ENCODE measurements at regions not wholly inside any gene's neighbourhood (a gene's known extent, or its start where the extent isn't known, plus 50 kb on each side); places are given as distances from the start of the nearest gene placed in this dataset.

DNA sequence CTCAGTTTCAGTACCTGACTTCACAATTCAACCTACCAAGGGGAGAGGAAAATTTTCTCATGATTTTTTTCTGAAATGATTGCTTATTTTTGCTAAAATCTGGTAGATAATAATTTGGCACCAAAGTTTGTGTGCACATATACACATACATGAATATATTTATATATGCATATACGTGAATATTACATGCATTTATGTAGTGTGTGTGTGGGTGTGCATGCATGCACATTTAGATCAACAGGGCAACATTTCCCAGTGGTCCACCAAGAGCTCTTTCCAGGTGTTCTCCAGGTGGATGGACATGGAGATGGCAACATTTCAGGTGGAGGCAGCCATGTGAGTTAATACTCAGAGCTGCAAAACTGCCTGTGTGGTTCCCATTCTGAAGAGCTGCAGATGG is 320.9 kb downstream of the SAMD5 start:
- DNase-seq = no peak
- no peak for ATAC-seq
- Mint-ChIP-seq H3K9me3 (no peaks in the 10 kb centered on the region), H3K4me1 (no peaks in the 10 kb centered on the region), H3K4me3 (no peak overlapping the region), H3K27me3 (no peaks in the 10 kb centered on the region), H3K27ac (no peak overlapping the region)

DNA sequence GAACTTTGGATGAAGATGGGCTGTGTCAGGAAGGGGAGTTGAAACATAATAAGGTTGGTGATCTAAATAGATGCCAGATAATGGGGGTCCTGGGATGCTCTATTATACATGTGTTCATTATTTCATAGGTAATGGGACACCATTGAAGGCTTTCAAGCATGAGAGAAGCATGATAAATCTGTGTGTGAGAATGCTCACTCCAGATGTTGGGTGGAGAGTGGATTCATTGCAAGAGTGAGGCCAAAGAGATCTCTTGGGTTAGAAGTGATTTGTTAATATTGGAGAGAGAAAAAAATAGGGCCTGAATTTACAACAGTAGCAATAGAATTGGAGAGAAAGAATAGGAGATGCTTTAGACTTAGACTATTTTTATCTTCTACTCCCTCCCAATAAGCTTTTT is 321.3 kb downstream of the SAMD5 start:
- H3K4me1 Mint-ChIP-seq = no peaks in the 10 kb centered on the region
- H3K27ac Mint-ChIP-seq = no peak overlapping the region
- DNase-seq (no peak), ATAC-seq (no peak)
- no peak overlapping the region for H3K4me3 Mint-ChIP-seq
- H3K27me3 Mint-ChIP-seq = no peaks in the 10 kb centered on the region
- no peaks in the 10 kb centered on the region for H3K9me3 Mint-ChIP-seq

DNA sequence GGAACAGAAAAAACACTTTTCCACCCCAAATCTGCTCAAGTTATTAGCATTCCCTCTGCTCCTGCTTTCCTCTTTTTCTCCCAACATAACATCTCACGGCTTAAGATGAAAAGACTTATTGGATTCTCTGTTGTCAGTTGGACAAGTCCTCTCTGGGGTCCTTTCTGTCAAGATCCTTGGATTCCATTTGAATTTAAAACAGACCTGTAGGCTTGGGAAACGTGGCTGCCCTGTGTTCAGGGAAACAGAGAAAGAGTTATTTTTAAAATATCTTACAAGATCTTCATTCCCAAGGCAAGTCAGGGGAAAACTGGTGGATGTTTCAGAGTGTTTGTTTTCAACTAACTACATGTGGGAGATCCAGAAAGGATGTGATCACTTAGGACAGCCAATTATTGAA is 322.9 kb downstream of the SAMD5 start:
- peaks cover 8% of the 10 kb centered on the region for H3K27me3 Mint-ChIP-seq
- ATAC-seq = no peak
- H3K4me3 Mint-ChIP-seq = no peak overlapping the region
- H3K4me1 Mint-ChIP-seq = no peaks in the 10 kb centered on the region
- no peak for DNase-seq
- H3K27ac Mint-ChIP-seq = no peak overlapping the region
- peaks cover 0 to 8% of the 10 kb centered on the region in 2 donors for H3K9me3 Mint-ChIP-seq

DNA sequence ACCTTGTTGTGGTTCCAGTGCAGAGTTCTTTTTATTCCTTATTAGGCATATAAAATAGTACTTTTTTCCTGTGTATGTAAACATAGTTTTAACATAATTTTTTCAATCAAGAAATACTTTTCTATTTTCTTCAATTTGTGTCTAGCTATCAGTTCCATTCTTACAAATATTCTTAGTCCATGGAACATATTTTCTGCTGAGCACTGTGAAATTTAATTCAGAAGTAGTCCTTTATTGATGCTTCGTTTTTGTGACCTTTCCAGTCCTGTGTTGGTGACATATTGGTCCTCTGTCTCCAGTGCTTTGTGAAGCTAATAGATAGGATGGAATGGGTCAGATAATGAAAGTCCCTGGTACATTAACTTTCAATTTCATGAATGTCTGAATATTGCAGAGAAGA is 325.1 kb downstream of the SAMD5 start:
- no peak overlapping the region for H3K27ac Mint-ChIP-seq

DNA sequence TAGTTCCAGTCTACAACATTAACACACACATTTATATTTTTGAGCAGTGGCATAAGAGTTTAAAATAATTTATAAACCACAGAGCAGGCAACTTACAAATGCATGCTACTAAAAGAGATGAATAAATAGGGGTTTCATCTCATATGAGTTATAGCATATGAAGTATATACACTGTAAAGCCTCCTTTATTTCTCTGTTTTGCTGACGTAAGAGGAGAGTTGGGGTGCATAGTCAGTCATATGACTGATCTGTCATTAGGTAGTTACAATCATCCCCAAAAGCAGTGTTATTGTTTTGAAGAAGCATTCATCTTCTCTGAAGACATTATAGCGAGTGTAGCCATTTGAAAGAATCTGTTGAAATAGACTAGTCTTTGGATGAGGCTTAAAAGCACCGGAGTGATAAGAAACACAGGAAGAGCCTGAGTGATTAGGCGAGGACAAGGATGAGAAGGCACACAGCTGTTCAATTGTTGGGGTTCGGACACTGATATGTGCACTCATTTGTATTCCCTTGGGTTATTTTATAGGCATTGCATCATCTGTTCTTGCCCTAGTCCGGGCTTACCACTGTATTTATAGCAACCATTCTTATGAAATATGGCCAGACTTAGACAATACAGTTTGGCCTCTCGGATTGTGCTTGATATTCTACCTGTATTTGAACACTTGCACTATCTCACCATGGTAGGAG is 325.7 kb downstream of the SAMD5 start:
- DNase-seq (no peak), ATAC-seq (no peak)
- peaks cover 8% of the 10 kb centered on the region for H3K27me3 Mint-ChIP-seq

More for the DNA sequence above, 325.1 kb downstream of the SAMD5 start:
- Mint-ChIP-seq H3K4me1 (no peaks in the 10 kb centered on the region), H3K27me3 (peaks cover 8% of the 10 kb centered on the region), H3K9me3 (peaks cover 0 to 8% of the 10 kb centered on the region in 2 donors), H3K4me3 (no peak overlapping the region)
- ATAC-seq (no peak), DNase-seq (no peak)

DNA sequence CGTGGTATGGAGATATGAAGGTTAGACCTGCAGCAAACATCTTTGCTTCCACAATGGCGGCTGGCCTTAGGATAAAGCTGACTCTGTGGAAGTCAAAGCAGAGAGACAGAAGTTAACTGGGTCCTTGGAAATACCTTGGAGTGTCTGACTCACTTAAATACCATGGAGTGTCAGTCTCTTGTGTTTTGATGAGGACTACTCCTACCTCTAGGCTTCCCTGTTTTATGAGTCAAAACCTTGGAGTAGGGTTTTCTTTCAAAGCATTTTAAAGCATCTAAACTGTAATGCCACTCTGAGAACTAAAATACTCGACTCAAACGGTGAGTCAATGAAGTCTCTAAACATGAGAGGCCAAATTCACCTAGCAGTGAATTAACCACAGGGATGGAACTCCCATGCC is 329.1 kb downstream of the SAMD5 start:
- DNase-seq (no peak), ATAC-seq (no peak)
- no peak overlapping the region for H3K4me3 Mint-ChIP-seq
- H3K27me3 Mint-ChIP-seq = peaks cover 8% of the 10 kb centered on the region
- no peaks in the 10 kb centered on the region for H3K4me1 Mint-ChIP-seq
- no peak overlapping the region for H3K27ac Mint-ChIP-seq
- peaks cover 0 to 8% of the 10 kb centered on the region in 2 donors for H3K9me3 Mint-ChIP-seq

More for the DNA sequence above, 325.7 kb downstream of the SAMD5 start:
- Mint-ChIP-seq H3K4me1 (no peaks in the 10 kb centered on the region), H3K9me3 (peaks cover 0 to 8% of the 10 kb centered on the region in 2 donors), H3K27ac (no peak overlapping the region), H3K4me3 (no peak overlapping the region)

DNA sequence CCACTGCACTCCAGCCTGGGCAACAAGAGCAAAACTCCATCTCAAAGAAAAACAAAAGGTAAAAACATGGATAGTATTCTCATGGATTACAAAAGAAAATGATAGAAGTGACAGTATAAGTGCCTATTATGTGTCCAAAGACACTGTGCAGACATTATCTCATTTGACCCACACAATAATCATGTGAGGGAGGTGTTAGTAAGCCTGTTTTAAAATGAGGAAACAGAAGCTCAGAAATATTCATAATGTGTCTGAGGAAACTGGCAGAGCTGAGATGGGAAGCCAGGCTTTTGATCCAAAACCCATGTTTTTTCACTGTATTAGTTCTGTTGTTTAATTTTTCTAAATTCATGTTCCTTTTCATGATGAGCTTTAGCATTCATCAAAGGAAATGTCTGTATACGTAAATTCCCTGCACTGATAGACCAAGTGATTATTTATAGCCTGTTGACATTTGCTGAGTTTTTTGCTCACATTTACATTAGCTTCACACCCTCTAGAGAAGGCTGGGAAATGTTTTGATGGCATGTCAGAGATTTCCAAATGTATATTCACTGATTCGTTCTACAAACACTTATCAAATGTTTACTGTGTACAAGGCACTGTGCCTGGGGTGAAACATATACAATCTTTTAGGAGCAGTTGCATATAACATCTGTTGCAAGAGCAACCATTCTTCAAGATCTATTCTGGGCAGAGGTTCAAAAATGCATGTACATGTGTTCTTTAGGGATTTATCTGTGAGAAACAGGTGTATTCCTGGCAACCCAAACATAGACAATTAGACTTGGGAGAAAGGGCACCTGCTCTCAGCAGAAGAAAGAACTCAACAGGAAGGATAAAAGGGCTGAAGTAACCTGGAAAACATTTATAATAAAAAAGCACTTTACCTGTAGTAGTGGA is 331.5 kb downstream of the SAMD5 start:
- Mint-ChIP-seq H3K4me1 (no peaks in the 10 kb centered on the region), H3K27me3 (peaks cover 8% of the 10 kb centered on the region), H3K9me3 (peaks cover 0 to 15% of the 10 kb centered on the region in 2 donors), H3K4me3 (no peak overlapping the region), H3K27ac (no peak overlapping the region)
- no peak for ATAC-seq
- DNase-seq = no peak

DNA sequence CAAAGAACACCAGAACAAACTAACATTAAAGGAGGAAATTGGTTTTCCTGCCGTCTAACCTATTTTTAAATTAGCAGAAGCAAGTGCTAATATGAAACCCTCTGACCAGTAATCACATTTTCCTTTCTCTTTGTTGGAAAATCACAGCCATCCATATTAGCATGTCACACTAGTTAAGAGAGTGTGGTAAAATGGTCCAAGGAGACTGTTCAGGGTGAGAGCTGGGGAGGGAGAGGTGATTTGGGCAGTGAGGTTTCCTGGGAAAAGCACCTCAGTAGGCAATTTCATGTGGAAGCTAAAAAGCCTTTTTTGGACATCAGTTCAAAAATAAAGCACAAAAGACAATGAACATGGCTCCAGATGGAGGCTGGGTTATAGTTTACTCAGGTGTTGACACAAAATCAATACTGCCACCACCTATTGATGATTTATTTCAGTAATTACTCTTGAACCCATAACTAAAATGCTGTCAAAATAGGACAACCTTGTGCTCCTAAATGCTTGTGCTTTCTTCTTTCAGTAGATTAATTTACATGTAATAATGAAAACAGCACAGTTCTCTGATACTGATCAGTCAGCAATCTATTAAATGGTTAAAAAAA is 333.2 kb downstream of the SAMD5 start:
- no peaks in the 10 kb centered on the region for H3K4me1 Mint-ChIP-seq
- no peaks in the 10 kb centered on the region for H3K27me3 Mint-ChIP-seq
- ATAC-seq (no peak), DNase-seq (no peak)
- H3K27ac Mint-ChIP-seq = no peak overlapping the region
- H3K4me3 Mint-ChIP-seq = no peak overlapping the region
- peaks cover 0 to 7% of the 10 kb centered on the region in 2 donors for H3K9me3 Mint-ChIP-seq

DNA sequence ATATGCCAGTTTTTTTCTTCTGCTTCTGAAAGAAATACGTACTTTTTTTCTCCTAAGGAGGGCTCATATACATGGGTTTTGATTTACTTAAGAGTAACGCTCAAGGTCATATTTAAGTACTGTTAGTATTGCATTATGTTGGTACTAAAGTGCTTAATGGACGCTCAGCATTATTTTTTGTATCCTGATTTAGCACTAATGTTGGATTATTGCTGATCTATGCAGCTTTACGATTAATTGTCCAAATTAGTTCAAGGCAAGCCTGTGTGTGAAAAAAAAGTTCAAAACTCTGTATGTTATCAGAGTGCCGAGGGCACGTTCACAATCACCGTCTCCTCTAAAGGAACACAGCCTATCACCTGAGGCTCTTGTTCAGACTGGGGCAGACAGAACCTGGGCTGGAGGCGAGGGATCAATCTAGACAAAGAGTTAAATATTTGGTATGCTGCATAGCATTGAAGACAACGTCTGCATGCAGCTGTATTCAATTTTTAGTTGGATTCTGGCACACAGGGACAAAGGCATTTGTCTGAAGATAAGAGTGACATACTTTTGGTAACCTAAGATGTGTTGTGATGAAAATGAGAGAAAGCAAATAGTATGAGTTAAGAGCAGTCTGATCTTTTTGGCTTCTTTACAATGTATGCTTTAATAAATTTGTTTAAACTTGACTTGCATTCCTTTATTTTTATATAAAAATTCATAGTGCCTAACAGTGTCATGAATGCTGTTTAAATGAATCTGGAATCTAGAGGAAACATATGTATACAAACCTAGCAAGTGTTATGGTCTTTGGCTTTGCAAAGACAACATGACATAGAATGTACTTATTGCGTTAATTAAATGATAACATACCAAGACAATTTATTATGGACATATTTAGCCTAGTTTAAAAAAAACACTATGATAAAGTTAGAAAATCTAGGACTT is 341.2 kb downstream of the SAMD5 start:
- Mint-ChIP-seq H3K27ac (no peak overlapping the region), H3K27me3 (no peaks in the 10 kb centered on the region), H3K4me1 (no peaks in the 10 kb centered on the region), H3K9me3 (peaks cover 0 to 3% of the 10 kb centered on the region in 2 donors), H3K4me3 (no peak overlapping the region)
- DNase-seq = no peak
- ATAC-seq = no peak

DNA sequence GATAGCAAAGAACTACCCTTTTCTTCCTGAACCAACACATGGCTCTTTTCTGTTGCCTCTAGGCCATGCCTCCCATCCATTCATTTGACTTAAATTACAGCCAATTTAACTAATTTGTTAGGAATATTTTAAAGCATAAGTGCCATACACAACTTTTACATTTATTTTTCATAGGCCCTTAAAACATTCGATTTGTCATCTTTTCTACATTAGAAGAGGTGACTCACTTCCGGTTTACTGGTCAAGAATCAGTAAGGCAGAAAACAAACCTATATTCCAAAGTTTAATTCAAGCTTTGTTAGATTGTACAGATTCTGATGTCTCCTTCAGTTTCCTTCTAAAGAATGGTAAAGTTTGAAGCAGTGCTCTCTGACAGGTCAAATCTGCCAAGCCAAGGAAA is 344.3 kb downstream of the SAMD5 start:
- DNase-seq (no peak), ATAC-seq (no peak)
- H3K4me3 Mint-ChIP-seq = no peak overlapping the region
- H3K9me3 Mint-ChIP-seq = no peaks in the 10 kb centered on the region
- no peak overlapping the region for H3K27ac Mint-ChIP-seq
- H3K27me3 Mint-ChIP-seq = no peaks in the 10 kb centered on the region
- H3K4me1 Mint-ChIP-seq = no peaks in the 10 kb centered on the region

DNA sequence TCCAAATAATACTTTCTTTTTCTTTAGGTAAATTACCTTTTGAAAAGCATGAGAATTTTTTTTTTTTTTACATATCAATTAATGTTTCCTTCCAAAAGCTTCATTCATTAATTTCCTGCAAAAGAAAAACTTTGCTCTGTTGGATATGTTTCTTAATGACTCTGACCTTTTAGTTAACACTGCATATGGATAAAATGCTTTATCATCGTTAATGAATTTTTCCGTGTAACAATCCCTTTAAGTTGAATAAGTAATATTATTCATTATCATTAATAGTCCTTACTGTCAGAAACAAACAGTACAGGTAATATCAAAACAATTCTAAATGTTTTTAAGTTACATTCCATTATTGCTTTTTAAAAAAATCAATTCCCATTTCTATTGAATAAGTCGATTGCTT is 345.1 kb downstream of the SAMD5 start:
- Mint-ChIP-seq H3K9me3 (no peaks in the 10 kb centered on the region), H3K27me3 (no peaks in the 10 kb centered on the region), H3K4me1 (no peaks in the 10 kb centered on the region), H3K4me3 (no peak overlapping the region), H3K27ac (no peak overlapping the region)
- DNase-seq (no peak), ATAC-seq (no peak)

DNA sequence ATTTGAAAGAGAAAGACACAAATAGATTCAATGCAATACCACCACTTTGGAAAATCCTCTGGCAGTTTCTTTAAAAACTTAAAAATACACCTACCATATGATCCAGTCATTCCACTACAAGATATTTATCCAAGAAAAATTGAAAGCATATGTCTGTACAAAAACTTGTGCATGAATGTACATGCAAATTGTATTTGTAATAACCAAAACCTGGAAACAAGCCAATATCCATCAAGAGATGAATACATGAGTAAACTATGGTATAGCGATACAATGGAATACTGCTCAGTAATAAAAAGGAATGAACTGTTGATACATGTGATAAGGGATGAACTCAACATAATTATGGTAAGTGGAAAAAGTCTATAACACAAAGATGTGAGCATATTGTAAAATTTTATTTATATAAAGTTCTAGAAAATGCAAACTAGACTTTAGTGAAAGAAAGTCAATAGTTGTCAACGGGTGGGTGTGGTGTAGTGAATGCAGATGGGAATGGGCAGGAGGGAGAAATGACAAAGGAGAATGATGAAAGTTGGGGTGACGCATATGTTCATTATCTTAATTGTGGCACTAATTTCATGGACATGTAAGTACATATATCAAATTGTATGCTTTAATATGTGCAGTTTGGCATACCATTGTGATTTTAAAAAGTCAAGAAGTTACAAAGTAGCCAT is 347.5 kb downstream of the SAMD5 start:
- no peak overlapping the region for H3K27ac Mint-ChIP-seq
- no peaks in the 10 kb centered on the region for H3K4me1 Mint-ChIP-seq
- ATAC-seq (no peak), DNase-seq (no peak)
- no peaks in the 10 kb centered on the region for H3K9me3 Mint-ChIP-seq
- no peaks in the 10 kb centered on the region for H3K27me3 Mint-ChIP-seq
- no peak overlapping the region for H3K4me3 Mint-ChIP-seq

DNA sequence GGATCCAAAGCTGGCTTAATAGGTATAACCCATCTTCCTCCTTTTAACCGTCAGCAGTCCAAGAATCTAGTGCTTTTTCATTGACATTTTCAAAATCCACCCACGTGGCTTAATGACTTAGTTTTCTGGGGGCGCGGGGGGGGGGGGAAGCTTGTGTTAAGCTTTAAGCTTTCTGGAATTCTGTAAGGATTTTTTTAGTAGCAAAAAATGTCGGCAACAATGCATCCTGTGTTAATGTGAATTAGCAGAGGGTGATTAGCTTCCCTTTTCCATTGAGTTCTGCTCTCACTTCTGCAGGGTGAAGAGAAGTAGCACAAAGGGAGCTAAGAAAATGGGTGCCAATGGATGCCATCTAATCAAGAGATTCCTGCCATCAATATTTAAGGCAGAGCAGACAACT is 348.2 kb downstream of the SAMD5 start:
- H3K27ac Mint-ChIP-seq = no peak overlapping the region
- no peak overlapping the region for H3K4me3 Mint-ChIP-seq
- no peaks in the 10 kb centered on the region for H3K4me1 Mint-ChIP-seq
- ATAC-seq (no peak), DNase-seq (no peak)
- no peaks in the 10 kb centered on the region for H3K27me3 Mint-ChIP-seq
- H3K9me3 Mint-ChIP-seq = no peaks in the 10 kb centered on the region

DNA sequence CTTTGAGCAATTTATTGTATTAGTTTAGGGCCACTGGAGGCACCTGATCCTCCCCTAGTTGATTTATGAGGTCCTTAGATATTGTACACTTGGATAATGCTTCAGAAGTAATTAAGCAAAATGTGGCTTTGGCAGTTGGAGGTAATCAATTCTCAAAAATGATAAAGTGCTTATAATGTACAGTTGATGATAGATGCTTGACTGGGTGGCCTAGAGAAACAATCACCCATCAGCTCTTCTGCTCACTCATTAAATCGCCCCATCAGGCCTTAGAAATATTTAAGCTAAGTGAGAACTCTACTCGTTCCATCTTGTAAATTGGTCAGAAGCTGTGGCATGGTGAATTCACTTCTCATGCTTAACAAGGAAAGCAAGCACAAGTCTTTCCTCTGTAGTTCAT is 349.9 kb downstream of the SAMD5 start:
- Mint-ChIP-seq H3K4me1 (no peaks in the 10 kb centered on the region), H3K9me3 (no peaks in the 10 kb centered on the region), H3K27me3 (no peaks in the 10 kb centered on the region), H3K4me3 (no peak overlapping the region), H3K27ac (no peak overlapping the region)
- ATAC-seq (no peak), DNase-seq (no peak)

DNA sequence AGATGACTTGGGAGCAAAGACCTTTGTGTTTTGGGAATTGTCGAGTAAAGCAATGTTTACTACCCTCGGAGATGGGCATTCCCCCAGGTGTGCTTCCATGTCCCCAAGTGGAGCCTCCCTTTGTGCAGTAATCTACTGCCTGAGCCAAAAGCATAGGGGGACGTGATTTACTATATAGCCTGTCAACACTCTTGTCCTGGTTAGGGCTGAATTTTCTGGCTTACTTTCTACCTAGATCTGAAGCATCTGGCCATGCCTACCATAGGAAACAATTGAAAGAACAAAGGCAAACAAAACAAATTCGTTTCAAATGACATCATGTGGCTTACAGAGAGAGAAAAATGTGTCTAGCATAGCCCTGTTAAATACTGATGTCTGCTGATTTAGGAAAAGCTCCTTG is 350.6 kb downstream of the SAMD5 start:
- H3K4me3 Mint-ChIP-seq = no peak overlapping the region
- ATAC-seq (no peak), DNase-seq (no peak)
- H3K27ac Mint-ChIP-seq = no peak overlapping the region
- H3K9me3 Mint-ChIP-seq = no peaks in the 10 kb centered on the region
- no peaks in the 10 kb centered on the region for H3K4me1 Mint-ChIP-seq
- H3K27me3 Mint-ChIP-seq = no peaks in the 10 kb centered on the region
